Daoy (cell line): ENCODE measurements at regions not wholly inside any gene's neighbourhood (a gene's known extent, or its start where the extent isn't known, plus 50 kb on each side); places are given as distances from the start of the nearest gene placed in this dataset.
"Not testable (repeated sequence)": the region's sequence is repeated elsewhere in the genome, so short reads cannot be mapped to it uniquely, and the experiment has no call there.

Source experiments
- DNase-seq: peaks from one replicate; pipeline ENCODE4 v3.0.0-alpha.2; 2015; ENCODE audit warnings: low read depth

DNA sequence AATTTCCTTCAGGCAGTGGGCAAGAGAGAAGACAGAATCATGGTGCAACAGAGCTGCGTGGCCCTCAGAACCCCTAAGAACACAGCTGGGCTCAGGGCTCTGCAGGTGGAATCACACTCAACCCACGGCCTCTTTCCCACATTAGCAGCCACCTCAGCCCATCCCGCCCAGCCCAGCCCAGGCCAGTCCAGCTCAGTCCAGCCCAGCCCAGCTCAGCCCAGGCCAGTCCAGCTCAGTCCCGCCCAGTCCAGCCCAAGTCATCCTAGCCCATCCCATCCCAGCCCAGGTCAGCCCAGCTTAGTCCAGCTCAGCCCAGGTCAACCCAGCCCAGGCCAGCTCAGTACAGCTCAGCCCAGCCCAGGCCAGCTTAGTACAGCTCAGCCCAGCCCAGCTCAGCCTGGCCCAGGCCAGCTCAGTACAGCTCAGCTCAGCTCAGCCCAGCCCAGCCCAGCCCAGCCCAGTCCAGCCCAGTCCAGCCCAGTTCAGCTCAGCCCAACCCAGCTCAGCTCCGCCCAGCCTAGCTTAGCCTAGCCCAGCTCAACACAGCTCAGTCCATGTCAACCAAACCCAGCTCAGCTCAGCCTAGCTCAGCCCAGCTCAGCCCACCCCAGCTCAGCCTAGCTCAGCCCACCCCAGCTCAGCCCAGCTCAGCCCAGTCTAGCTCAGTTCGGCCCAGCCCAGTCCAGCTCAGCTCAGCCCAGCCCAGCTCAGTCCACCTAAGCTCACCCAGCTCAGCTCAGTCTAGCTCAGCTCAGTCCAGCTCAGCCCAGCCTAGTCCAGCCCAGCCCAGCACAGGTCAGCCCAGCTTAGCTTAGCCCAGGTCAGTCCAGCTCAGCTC, 183.1 kb downstream of the TMEM121 start:
- DNase-seq = no peak

DNA sequence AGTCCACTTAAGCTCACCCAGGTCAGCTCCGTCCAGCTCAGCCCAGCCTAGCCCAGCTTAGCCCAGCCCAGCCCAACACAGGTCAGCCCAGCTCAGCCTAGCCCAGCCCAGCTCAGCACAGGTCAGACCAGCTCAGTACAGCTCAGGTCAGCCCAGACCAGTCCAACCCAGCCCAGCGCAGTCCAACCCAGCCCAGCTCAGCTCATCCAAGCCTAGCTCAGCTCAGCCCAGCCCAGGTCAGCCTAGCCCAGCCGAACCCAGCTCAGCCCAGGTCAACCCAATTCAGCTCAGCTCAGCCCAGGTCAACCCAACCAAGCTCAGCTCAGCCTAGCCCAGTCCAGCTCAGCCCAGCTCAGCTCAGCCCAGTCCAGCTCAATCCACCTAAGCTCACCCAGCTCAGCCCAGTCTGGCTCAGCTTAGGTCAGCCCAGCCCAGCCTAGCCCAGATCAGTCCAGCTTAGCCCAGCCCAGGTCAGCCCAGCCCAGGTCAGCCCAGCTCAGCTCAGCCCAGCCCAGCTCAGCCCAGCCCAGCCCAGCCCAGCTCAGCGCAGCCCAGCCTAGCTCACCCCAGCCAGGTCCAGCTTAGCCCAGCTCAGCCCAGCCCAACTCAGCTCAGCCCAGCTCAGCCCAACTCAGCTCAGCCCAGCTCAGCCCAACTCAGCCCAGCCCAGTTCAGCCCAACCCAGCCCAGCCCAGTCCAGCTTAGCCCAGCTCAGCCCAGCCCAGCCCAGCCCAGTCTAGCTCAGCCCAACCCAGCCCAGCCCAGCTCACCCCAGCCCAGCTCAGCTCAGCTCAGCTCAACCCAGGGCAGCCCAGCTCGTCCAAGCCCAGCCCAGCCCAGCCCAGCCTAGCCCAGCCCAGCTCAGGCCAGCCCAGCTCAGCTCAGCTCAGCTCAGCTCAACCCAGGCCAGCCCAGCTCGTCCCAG, 184.0 kb downstream of the TMEM121 start:
- DNase-seq = no peak

DNA sequence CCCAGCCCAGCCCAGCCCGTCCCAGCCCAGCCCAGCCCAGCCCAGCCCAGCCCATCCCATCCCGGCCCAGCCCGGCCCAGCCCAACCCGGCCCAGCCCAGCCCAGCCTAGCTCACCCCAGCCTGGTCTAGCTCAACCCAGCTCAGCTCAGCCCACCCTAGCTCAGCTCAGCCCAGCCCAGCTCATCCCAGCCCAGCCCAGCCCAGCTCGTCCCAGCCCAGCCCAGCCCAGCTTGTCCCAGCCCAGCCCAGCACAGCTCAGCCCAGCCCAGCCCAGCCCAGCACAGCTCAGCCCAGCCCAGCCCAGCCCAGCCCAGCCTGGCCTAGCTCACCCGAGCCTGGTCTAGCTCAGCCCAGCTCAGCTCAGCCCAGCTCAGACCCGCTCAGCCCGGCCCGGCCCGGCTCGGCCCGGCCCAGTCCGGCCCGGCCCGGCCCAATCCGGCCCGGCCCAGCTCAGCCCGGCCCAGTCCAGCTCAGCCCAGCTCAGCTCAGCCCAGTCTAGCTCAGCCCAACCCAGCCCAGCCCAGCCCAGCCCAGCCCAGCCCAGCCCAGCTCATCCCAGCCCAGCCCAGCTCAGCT, 184.7 kb downstream of the TMEM121 start:
- DNase-seq = no peak

DNA sequence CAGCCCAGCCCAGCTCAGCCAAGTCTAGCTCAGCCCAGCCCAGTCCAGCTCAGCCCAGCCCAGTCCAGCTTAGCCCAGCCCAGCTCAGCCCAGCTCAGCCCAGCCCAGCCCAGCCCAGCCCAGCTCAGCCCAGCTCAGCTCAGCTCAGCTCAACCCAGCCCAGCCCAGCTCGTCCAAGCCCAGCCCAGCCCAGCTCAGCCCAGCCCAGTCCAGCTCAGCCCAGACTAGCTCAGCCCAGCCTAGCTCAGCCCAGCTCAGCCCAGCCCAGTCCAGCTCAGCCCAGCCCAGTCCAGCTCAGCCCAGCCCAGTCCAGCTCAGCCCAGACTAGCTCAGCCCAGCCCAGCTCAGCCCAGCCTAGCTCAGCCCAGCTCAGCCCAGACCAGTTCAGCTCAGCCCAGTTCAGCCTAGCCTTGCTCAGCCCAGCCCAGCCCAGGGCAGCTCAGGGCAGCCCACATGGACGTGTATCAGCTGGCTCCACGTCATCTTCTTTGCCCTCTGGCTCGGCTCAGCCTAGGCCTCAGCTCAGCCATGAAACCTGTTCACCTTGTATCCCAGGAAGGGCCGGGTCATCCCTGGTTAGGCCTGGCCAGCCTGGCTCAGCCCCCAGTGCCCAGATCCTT, 185.6 kb downstream of the TMEM121 start:
- DNase-seq = no peak

DNA sequence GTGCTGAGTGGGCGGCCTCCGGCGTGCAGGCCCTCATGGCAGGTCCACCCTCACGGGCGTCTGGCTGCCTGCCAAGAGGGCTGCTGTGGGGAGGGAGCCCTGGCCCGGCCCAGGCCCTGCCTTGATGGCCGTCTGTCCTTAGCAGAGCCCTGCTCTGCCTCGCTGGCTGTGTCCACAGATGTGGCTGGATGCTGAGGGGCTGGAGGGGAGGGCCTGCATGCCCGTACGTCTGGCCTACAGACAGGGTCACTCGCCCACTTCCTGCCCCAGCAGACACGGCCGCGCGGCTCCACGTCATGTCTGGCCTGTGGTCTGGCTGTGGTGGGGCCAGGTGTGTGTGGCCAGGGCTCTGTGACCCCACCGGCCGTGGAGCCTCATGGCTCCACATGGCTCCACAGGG, 186.3 kb downstream of the TMEM121 start:
- DNase-seq = not testable (repeated sequence)

DNA sequence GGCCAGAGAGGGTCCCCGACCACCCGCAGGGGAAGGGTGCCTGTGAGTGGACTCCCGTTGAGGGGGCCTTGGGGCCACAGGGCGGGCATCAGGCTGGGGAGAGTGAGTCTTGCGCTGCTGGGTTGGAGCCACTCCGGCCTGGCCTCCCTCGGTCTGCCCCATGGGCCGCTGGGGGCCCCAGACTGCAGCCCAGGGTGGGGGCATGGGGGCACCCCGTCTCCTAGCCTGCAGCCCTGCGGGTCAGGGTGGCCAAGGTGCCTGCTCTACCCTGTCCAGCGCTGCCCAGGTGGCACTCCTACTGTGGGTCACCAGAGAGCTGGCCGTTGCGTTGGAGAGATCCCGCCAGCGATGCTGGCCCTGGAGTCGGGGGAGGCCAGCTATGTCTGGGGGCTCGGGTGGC, 186.8 kb downstream of the TMEM121 start:
- DNase-seq = not testable (repeated sequence)

DNA sequence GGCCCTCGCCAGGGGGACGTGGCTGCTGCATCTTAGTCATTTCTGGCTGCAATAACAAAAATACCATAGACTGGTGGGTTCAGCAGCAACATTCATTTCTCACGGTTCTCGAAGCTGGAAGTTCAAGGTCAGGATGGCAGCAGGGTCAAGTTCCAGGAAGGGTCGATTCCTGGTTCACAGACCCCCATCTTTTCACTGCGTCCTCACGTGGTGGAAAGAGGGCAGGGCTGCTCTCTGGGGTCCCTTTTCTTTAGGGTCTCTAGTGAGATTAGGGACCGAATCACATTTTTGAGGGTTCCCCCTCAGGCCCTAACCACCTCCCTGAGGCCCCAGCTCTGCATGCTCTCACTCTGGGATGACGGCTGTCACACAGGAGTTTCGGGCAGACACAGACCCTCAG, 187.5 kb downstream of the TMEM121 start:
- not testable (repeated sequence) for DNase-seq

DNA sequence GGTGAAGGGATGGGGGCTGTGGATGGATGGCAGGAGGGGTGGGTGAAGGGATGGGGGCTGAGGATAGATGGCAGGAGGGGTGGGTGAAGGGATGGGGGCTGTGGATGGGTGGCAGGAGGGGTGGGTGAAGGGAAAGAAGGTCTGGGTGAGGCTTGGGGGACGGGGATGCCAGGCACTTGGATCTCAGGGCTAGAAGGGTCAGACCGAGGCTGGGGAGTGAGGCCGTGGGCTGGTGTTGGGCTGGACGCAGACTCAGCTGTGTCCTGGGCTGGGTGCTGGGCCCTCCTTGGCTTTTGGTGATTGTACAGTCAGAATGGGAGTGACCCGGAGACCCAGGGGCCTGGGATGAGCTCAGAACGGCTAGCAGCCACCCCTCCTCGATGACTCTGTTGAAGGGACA, 192.4 kb downstream of the TMEM121 start:
- not testable (repeated sequence) for DNase-seq

DNA sequence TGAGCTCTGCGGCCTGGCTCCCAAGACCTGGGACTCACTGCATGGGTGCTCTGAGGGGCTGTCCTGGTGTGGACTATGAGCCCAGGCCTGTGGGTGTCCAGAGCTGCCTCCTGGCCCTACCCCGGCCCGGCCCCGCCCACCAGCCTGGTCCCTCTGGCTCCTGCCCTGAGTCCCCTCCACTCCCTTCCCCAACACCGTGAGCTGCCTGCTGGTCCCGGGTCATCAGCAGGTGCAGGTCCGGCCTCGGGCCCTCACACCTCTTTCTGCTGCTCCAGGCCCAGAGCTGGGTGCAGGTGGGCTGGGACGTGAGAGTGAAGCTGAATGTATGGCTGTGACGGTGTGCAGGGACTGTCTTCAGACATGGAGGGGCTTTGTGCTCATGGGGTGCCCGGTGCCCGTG, 193.7 kb downstream of the TMEM121 start:
- DNase-seq = not testable (repeated sequence)

DNA sequence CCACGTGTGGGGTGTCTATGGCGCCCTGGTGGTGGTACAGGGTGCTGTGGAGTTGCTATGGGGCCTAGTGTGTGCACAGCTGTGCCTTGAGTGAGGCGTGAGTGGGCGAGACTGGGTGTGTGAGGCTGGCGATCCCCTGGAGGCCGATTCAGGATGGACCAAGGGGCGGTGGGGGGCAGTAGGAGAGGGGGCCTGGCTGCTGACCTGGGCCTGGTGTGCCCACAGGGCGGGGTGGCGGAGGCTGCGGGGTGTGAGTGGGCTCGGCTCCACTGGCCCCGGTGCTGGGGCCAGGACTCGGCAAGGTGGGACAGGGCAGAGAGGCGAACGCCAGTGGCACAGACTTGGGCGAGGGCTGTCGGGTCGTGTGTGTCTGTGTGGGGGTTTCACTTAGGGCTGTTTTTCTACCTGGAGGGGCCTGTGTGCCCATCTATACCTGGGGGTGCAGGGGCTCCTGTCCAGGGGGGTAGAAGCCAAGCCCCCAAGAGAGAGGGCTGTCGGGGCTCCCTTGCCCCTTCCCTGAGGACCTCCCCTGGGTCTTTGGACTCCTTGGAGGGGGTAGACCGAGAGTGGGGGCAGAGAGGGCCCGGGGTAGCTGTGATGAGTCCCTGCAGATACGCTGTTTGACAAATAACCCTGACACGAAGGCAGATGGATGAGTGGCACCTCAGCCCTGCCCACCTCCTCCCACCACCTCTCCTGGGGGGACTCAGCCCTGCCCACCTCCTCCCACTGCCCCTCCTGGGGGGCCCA, 194.6 kb downstream of the TMEM121 start:
- not testable (repeated sequence) for DNase-seq

DNA sequence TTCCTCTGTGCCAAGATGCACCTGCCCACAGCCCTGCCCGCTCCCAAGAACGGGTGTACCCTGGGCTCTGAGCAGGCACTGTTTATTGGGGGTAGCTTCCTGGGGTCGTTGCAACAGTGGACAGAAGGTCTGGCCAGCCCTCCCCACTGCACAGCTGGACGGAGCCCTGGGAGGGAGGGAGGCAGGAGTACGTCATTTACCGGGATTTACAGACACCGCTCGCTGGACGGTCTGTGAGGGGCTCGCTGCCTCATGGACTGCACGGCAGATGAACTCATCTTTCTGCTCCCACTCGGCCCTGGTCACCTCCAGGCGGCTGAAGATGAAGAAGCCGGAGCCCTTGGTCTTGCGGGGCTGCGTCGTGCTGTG, 195.2 kb downstream of the TMEM121 start:
- DNase-seq = not testable (repeated sequence)

DNA sequence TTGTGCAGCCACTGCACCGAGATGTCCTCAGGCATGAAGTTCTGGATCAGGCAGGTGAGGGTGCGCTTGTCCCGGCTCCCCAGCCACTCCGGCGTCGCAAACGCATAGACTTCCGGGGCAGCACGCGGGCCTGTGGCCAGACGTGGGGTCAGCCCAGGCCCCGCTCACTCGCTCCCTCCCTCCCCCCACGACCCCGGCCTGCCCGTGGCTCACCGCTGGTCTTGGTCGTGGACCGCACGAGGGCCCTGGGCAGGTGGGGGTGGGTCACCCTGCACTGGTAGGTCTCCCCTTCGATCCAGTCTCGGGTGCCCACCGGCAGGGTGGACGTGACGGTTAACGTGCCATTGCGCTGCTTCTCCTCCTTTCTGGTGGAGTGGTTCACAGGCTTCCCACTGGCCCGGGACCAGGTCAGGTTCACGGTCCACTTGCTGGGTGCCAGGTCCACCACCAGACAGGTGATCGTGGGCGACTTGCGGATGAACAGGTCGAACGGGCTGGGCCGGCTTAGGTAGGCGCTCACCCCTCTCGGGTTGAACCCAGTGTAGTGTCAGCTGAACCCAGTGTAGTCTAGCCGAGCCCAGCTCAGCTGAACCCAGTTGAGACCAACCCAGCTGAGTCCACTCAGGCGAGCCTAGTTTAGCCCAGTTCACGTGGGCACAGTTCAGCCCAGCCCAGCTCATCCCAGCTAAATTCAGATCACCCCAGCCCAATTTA, 195.8 kb downstream of the TMEM121 start:
- DNase-seq = not testable (repeated sequence)

DNA sequence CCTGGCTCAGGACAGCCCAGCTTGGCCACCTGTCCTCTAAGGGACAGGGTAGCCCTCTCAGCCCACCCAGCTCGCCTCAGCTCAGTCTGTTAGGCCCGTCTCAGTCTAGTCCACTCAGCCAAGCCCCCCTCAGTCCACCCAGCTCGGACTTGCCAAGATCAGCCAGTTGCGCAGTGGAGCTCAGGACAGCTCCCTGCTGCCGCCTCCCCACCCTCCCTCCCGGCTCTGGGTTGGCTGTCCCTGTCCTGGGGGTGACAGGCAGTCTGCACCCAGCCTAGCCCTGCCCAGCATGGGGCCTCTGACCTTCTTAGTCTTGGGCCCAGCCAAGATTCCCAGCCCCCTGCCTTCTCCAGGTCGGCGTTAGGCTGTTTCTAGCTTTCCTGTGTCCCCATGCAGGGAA, 196.9 kb downstream of the TMEM121 start:
- DNase-seq = not testable (repeated sequence)

DNA sequence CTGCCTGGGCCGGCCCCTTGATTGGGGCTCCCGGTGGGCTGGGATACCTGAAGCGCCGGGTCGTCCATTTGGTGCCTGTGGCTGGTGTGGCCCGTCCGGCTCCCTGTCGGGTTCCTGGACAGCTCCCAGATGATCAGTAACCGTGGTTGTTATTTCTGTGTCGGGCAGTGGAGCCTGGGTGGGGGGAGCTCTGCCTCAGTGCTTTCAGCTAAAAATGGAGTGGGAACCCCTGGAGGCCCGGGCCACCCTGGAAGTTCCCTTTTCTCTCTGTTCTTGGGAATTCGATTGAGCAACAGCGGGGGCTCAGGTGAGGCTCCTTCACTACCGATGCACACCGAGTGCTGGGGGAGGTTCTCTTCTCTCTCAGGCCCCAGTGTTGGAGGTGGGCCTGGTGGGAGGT, 197.4 kb downstream of the TMEM121 start:
- not testable (repeated sequence) for DNase-seq

DNA sequence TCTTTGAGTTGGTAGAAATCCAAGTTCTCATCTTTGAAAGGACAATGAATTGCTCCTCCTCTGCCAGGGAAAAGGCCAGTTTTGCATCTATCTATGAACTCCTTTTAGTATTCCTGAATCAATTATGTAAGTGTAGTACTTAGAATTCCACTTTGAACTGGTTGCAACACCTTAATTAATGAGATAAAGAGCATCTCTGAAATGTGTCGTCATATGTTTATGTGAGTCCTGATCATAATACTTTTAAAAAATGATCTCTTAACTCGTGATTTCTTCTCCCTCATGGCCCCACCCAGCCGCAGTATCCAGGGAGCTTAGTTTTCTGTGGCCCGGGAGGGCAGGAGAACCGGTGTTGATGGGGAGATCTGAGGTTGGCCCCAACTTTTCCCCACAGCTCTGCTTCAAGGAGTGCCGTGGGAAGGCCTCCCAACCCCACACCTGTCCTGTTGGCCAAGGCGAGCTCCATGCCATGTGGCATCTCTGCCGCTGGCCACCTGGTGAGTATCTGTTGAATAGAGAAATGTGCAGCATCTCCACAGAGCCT, 203.5 kb downstream of the TMEM121 start:
- not testable (repeated sequence) for DNase-seq

DNA sequence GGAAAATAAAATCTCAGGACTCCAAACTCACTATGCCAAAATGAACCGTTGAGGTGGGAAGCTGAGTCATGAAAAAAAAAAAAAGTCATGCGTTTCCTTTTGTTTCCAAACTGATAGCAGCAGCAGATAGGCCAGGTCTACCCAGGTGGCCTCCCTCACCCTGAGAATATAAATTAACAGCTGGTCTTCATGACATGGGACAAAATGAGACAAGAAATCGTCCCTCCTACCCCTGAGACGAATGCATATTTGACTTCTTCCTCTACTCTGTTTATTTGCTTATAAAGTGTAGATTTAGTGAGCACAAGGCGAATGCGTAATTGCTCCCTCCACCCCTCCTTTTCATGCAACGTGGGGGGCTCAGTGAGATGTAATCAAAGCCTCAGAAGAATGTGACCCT, 204.3 kb downstream of the TMEM121 start:
- DNase-seq = not testable (repeated sequence)

DNA sequence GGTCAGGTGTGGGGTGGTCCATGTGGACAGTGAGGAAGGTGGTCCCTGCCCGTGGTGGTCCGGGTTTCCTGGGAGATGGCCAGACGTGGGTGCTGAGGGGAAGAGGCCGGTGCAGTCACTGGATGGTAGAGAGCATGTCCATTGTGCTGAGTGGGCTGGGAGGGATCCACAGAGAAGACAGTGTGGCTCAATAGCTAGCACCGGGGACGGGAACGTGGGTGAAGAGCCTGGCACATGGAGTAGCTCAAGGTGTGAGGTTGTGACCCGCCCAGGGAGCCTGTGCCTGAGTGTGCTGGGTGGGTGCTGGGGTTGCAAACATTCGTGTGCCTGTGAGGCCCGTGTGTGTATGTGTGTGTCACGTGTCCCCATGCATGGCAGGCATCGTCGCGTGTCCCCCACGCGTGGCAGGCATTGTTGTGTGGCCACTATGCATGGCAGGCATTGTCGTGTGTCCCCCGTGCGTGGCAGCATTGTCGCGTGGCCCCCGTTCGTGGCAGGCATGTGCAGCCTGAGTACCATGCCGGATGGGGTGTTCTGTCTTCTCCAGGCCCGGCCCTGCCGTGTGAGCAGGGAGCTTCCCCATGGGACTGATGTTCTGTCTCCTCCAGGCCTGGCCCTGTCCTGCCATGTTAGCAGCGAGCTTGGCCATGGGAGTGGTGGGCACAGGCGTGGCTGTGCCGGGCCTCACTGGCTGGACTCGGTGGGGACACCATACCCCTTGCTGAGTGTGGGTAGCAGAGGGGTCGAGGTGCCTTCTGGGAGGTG, 205.0 kb downstream of the TMEM121 start:
- DNase-seq = not testable (repeated sequence)

DNA sequence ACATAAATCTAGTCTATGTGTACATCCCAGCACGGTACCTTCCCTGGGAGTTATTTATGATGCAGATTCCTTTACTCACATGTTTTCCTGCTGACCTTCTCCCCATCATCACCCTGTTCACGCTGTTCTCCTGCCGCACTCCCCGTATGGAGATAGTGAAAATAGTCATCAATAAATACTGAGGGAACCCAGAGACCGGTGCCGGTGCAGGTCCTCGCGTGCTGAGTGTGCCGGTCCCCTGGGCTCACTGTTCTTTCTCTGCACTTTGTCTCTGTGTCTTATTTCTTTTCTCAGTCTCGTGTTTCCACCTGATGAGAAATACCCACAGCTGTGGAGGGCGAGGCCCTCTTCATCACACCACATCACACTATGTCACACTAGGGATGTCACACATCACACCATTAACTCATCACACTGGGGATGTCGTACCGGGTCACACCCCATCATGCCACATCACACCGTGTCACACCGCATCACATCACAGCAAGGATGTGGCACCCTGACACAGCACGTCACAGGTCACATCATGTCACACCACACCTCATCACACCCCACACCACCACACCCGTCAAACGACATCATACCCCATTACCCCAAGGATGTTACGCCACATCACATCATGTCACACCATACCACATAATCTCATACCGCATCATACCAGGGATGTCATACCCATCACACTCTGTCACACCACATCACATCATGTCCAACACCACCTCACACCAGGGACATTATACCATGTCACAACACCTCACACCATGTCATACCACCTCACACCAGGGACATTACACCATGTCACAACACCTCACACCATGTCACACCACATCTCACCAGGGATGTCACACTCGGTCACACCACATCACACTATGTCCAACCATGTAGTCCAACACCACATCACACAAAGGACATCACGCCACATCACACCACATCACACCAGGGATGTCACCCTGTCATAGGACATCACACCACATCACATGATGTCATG, 207.0 kb downstream of the TMEM121 start:
- no peak for DNase-seq
